Endothelial cell (in vitro differentiated cells): ENCODE measurements at regions not wholly inside any gene's neighbourhood (a gene's known extent, or its start where the extent isn't known, plus 50 kb on each side); places are given as distances from the start of the nearest gene placed in this dataset.

Experiments used
- DNase-seq: peaks from one replicate; pipeline ENCODE4 v3.0.0; 2021; ENCODE audit warnings: low spot score
- H3K27ac Mint-ChIP-seq: one replicate; pipeline ENCODE4 v1.8.0; 2021; ENCODE audit warnings: mixed read lengths, inconsistent platforms; ENCODE audit not compliant: unreplicated experiment
- H3K27me3 Mint-ChIP-seq: one replicate; pipeline ENCODE4 v1.8.0; 2021; ENCODE audit warnings: mild to moderate bottlenecking, moderate library complexity, mixed read lengths, inconsistent platforms; ENCODE audit not compliant: unreplicated experiment
- H3K36me3 Mint-ChIP-seq: one replicate; pipeline ENCODE4 v1.8.0; 2021; ENCODE audit warnings: mild to moderate bottlenecking, low read depth, mixed read lengths, inconsistent platforms; ENCODE audit not compliant: unreplicated experiment
- H3K4me1 Mint-ChIP-seq: one replicate; pipeline ENCODE4 v1.8.0; 2021; ENCODE audit warnings: mild to moderate bottlenecking, mixed read lengths, inconsistent platforms; ENCODE audit not compliant: unreplicated experiment
- H3K4me3 Mint-ChIP-seq: one replicate; pipeline ENCODE4 v1.8.0; 2021; ENCODE audit warnings: mild to moderate bottlenecking, mixed read lengths, inconsistent platforms; ENCODE audit not compliant: unreplicated experiment
- H3K9me3 Mint-ChIP-seq: one replicate; pipeline ENCODE4 v1.8.0; 2021; ENCODE audit warnings: mixed read lengths, inconsistent platforms; ENCODE audit not compliant: unreplicated experiment
- TF ChIP-seq, protein P1 (sequence below): fragments of 200-600 bp; sonication (generic); IDR thresholded peaks from one replicate; pipeline ENCODE4 v1.5.0; 2021; ENCODE audit warnings: antibody characterized with exemption; ENCODE audit not compliant: unreplicated experiment

GRCh38 chr5:101142102-101142501 is 239.0 kb upstream of the ST8SIA4 start:
- Mint-ChIP-seq H3K9me3 (no peaks in the 10 kb centered on the region), H3K4me3 (no peak overlapping the region), H3K36me3 (no peaks in the 10 kb centered on the region), H3K27ac (no peak overlapping the region), H3K27me3 (no peaks in the 10 kb centered on the region), H3K4me1 (no peaks in the 10 kb centered on the region)
- TF ChIP-seq, protein P1, sequence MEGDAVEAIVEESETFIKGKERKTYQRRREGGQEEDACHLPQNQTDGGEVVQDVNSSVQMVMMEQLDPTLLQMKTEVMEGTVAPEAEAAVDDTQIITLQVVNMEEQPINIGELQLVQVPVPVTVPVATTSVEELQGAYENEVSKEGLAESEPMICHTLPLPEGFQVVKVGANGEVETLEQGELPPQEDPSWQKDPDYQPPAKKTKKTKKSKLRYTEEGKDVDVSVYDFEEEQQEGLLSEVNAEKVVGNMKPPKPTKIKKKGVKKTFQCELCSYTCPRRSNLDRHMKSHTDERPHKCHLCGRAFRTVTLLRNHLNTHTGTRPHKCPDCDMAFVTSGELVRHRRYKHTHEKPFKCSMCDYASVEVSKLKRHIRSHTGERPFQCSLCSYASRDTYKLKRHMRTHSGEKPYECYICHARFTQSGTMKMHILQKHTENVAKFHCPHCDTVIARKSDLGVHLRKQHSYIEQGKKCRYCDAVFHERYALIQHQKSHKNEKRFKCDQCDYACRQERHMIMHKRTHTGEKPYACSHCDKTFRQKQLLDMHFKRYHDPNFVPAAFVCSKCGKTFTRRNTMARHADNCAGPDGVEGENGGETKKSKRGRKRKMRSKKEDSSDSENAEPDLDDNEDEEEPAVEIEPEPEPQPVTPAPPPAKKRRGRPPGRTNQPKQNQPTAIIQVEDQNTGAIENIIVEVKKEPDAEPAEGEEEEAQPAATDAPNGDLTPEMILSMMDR = no peak
- DNase-seq = no peak

GRCh38 chr5:101136454-101136853 is 233.4 kb upstream of the ST8SIA4 start:
- no peaks in the 10 kb centered on the region for H3K36me3 Mint-ChIP-seq
- no peak overlapping the region for H3K27ac Mint-ChIP-seq
- no peak overlapping the region for H3K4me3 Mint-ChIP-seq

GRCh38 chr5:101123363-101123762 is 220.3 kb upstream of the ST8SIA4 start:
- Mint-ChIP-seq H3K36me3 (no peaks in the 10 kb centered on the region), H3K27ac (no peak overlapping the region), H3K4me3 (no peak overlapping the region), H3K27me3 (no peaks in the 10 kb centered on the region), H3K4me1 (no peaks in the 10 kb centered on the region), H3K9me3 (no peaks in the 10 kb centered on the region)
- DNase-seq = no peak
- TF ChIP-seq, protein P1 = no peak

More at GRCh38 chr5:101136454-101136853, 233.4 kb upstream of the ST8SIA4 start:
- TF ChIP-seq, protein P1 = no peak
- Mint-ChIP-seq H3K4me1 (no peaks in the 10 kb centered on the region), H3K27me3 (no peaks in the 10 kb centered on the region), H3K9me3 (no peaks in the 10 kb centered on the region)
- no peak for DNase-seq

DNA sequence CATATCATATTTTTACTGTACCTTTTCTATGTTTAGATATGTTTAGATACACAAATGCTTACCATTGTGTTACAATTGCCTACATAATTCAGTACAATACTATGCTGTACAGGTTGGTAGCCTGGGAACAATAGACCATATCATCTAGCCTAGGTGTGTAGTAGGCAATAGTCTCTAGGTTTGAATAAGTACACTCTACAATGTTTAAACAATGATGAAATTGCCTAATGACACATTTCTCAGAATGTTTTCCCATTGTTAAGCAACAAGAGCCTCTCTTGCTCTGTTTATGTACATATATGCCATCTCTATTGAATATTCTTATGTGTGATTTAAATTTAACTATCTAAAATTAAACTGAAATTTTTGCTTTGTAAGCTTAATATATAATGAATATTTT is 209.6 kb upstream of the ST8SIA4 start:
- H3K4me1 Mint-ChIP-seq = no peaks in the 10 kb centered on the region
- no peaks in the 10 kb centered on the region for H3K9me3 Mint-ChIP-seq
- no peaks in the 10 kb centered on the region for H3K27me3 Mint-ChIP-seq

GRCh38 chr5:101103874-101104273 is 200.8 kb upstream of the ST8SIA4 start:
- H3K36me3 Mint-ChIP-seq = no peaks in the 10 kb centered on the region
- TF ChIP-seq, protein P1 = no peak

More for the DNA sequence above, 209.6 kb upstream of the ST8SIA4 start:
- H3K27ac Mint-ChIP-seq = no peak overlapping the region
- no peaks in the 10 kb centered on the region for H3K36me3 Mint-ChIP-seq
- TF ChIP-seq, protein P1 = no peak
- no peak overlapping the region for H3K4me3 Mint-ChIP-seq
- DNase-seq = no peak

More at GRCh38 chr5:101103874-101104273, 200.8 kb upstream of the ST8SIA4 start:
- H3K27me3 Mint-ChIP-seq = no peaks in the 10 kb centered on the region
- H3K4me3 Mint-ChIP-seq = no peak overlapping the region
- H3K9me3 Mint-ChIP-seq = no peaks in the 10 kb centered on the region
- no peak for DNase-seq
- H3K4me1 Mint-ChIP-seq = no peaks in the 10 kb centered on the region
- no peak overlapping the region for H3K27ac Mint-ChIP-seq
